Fibroblast of skin of scalp (primary cell): ENCODE measurements at regions not wholly inside any gene's neighbourhood (a gene's known extent, or its start where the extent isn't known, plus 50 kb on each side); places are given as distances from the start of the nearest gene placed in this dataset.
A peak's percentile ranks its signal among the peaks of the same experiment; 100 is the strongest.
"Not testable (repeated sequence)": the region's sequence is repeated elsewhere in the genome, so short reads cannot be mapped to it uniquely, and the experiment has no call there.

Experiments
- DNase-seq: peaks from one replicate; pipeline ENCODE4 v3.0.0-alpha.2; 2013

DNA sequence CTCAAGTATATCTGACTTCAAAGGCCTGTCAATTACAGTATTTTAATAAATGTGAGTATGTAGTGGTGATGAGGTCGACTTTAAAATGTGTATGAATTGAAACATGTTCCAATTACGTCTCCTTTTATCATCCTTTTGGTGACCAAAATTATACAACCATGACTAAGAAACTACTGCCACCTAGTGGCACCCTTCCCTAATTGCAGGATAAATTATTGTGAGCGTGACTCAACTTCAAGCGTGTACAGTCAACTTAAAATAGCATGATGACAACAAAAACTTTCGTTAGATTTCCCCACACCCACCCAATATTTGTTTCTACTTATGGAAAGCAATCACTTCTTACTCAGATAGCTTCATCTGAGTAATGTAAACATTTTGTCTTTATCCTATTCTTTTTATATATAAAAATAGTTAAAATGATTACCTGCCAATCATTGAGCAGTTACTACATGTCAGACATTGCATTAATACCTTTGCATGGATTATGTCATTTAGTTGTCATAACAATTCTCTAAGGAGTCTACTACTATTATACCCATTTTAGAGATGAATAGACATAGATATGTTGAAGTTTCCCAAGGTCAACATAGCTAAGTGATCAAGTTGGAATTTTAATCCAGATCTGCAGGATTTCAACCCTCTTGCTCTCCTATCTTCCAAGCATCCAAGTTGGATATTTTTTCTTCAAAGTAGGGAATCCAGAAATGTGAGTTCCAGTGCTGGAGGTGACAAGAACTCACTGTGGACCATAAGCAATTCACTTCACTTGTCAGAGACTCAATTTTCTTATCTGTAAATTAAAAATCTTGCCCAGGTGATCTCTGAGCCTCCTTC is 106.0 kb downstream of the MEX3B start:
- DNase-seq = peak; percentile 72

DNA sequence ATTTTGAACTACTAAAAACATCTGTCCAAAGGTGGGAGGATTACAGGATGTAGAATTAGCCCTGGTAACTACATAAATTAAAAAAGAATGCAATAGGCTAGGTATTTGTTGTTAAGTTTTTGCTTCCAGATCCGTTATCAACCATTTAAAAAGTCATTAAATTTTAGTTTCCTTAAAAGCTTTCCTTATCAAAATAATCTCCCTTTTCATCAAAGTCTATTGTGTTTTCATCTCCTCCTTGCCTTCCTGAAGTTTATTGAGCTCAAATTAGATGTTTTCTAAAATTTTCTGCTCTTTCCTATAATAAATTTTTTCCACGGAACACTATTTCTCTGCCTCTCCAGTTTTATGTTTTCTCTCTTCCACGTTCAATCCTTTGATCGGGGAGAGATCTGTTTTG is 108.6 kb downstream of the MEX3B start:
- no peak for DNase-seq

DNA sequence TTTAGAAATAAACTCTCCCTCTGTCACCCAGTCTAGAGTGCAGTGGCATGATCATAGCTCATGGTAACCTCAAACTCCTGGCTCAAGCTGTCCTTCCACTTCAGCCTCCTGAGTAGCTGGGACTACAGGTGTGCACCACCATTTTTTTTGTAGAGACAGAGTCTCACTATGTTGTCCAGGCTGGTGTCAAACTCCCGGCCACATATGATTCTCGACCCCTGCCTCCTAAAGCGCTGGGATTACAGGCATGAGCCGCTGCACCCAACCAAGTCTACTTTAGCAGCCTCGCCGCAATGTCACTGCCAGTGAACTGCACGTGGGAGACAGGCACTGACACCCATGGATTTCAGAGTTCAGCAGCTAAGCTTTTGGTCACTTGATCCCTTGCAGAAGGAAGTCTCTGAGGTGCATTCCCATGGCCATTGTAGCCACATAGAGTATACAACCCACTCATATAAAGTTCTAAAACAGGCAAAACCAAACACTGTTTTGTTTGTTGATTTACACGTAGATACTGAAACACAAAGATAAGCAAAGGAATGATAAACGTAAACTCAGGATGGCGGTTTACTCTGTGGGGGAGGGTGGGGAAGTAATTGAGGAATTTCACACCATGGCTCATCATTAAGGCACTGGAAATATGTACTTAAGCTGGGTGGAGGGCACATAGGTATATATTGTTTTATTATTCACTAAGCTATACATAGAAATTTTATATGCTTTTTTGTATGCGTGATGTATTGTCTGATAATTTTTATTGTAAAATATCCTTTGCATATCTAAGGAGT is 115.0 kb downstream of the MEX3B start:
- DNase-seq = no peak

- peak; percentile 20 for DNase-seq
Observed at GRCh38 chr15:81929557-81929956, 116.3 kb downstream of the MEX3B start.

GRCh38 chr15:81926981-81927380 is 118.8 kb downstream of the MEX3B start:
- no peak for DNase-seq

- DNase-seq = no peak
Observed at GRCh38 chr15:81924729-81925128, 121.1 kb downstream of the MEX3B start.

GRCh38 chr15:81923561-81924350 is 122.1 kb downstream of the MEX3B start:
- DNase-seq = no peak

DNA sequence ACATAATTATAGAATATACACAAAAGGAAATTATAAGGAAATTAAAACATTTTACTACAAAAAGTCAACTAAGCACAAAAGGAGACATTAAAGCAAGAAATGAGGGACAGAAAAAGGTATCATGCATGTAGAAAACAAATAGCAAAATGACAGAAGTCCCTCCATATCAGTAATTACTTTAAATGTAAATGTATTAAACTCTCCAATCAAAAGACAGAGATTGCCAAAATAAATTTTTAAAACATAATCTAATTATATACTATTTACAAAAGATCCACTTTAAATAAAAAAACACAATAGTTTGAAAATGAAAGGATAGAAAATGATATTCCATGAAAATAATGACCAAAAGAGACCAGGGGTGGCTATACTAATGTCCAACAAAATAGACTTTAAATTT is 123.7 kb downstream of the MEX3B start:
- DNase-seq = no peak

DNA sequence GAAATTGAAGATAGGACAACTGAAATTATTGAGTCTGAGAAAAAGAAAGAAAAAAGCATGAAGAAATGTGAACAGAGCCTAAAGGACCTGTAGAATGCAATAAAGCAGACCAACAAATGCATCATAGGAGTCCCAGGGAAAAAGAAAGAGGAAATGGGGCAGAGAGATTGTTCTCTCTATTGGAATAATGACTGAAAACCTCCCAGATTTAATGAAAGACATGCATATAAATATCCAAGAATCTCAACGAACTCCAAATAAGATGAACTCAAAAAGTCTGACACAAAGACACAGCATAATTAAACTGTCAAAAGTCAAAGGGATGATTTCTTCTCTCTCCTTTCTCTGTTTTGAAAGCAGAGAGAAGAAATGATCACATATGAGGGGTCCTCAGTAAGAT is 124.7 kb downstream of the MEX3B start:
- DNase-seq = no peak

GRCh38 chr15:81918767-81919166 is 127.1 kb downstream of the MEX3B start:
- DNase-seq = not testable (repeated sequence)

GRCh38 chr15:81916451-81916850 is 129.4 kb downstream of the MEX3B start:
- DNase-seq = no peak

DNA sequence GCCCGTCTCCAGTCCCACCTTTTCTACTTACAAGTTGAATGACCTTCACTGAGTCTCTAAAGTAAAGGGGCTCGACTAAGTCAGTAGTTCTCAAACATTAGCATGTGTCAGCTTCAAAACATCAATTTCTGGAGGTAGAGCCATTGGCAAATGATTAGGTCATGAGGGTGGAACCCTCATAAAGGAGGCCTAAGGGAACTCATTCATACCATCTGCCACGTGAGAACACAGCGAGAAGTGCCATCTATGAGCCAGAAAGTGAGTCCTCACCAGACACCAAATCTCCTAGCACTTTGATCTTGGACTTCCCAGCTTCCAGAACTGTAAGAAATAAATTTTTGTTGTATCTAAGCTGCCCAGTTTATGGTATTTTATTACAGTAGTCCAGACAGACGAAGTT is 129.8 kb downstream of the MEX3B start:
- DNase-seq = no peak

- no peak for DNase-seq
Observed at GRCh38 chr15:81914734-81915256, 131.0 kb downstream of the MEX3B start.

GRCh38 chr15:81914333-81914732 is 131.5 kb downstream of the MEX3B start:
- DNase-seq = no peak

GRCh38 chr15:81911022-81911971 is 134.5 kb downstream of the MEX3B start:
- no peak for DNase-seq

- DNase-seq = no peak
Observed at GRCh38 chr15:81910355-81911021, 135.3 kb downstream of the MEX3B start.

- DNase-seq = no peak
Observed at GRCh38 chr15:81909011-81909358, 136.8 kb downstream of the MEX3B start.

GRCh38 chr15:81908111-81908510 is 137.7 kb downstream of the MEX3B start:
- no peak for DNase-seq

- peak; percentile 55 for DNase-seq
Observed at GRCh38 chr15:81907521-81907920, 138.3 kb downstream of the MEX3B start.

DNA sequence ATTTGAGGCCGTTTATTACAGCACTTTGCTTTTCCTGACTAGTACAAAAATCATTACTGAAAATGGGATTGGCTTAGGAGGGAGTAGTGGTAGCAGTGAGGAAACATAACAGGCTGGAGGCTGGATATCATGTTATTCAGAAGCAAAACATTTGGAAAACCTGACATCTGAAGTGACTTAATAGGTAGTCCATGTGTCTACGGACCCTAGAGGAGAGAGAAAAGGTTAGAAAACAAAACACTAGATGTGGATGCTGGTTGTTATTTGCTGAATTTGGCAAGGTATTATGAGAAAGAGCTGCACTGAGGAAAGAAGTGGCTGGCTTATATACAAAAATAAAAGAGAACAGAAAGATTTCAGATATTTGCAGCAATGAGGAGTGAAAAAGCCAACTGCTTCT is 139.9 kb downstream of the MEX3B start:
- DNase-seq = no peak

- no peak for DNase-seq
Observed at GRCh38 chr15:81901319-81901718, 144.5 kb downstream of the MEX3B start.
